Activated CD8-positive, alpha-beta T cell treated with anti-CD3 and anti-CD28 coated beads for 36 hours (primary cell): ENCODE measurements at regions not wholly inside any gene's neighbourhood (a gene's known extent, or its start where the extent isn't known, plus 50 kb on each side); places are given as distances from the start of the nearest gene placed in this dataset.

Experiments used
- ATAC-seq: fragments of 200-7000 bp; cut with Tn5 transposase; one replicate; pipeline ENCODE4 v1.10.0; 2021; ENCODE audit warnings: mild to moderate bottlenecking, moderate library complexity
- CTCF ChIA-PET: fragments of 350-600 bp; sonication (Branson Sonifier 250); formaldehyde crosslinking; loops from one replicate; lab custom pipeline; 2021; ENCODE audit warnings: antibody characterized with exemption; lab: Charles Lee
- POLR2A ChIA-PET: fragments of 350-600 bp; sonication (Branson Sonifier 250); formaldehyde crosslinking; loops from one replicate; lab custom pipeline; 2021; ENCODE audit warnings: antibody characterized with exemption; lab: Charles Lee
- DNase-seq: peaks from one replicate; pipeline ENCODE4 v3.0.0-alpha.2; 2020
- H3K27ac Mint-ChIP-seq: one replicate; pipeline ENCODE4 v1.8.0; 2021; ENCODE audit warnings: mild to moderate bottlenecking, mixed read lengths
- H3K27me3 Mint-ChIP-seq: one replicate; pipeline ENCODE4 v1.8.0; 2021; ENCODE audit warnings: mixed read lengths
- H3K36me3 Mint-ChIP-seq: one replicate; pipeline ENCODE4 v1.8.0; 2021; ENCODE audit warnings: low read depth, mixed read lengths
- H3K4me1 Mint-ChIP-seq: one replicate; pipeline ENCODE4 v1.8.0; 2021; ENCODE audit warnings: low read depth, mixed read lengths
- H3K4me3 Mint-ChIP-seq: one replicate; pipeline ENCODE4 v1.8.0; 2021; ENCODE audit warnings: mild to moderate bottlenecking, moderate library complexity, mixed read lengths
- H3K9me3 Mint-ChIP-seq: one replicate; pipeline ENCODE4 v1.8.0; 2021; ENCODE audit warnings: mixed read lengths
- intact Hi-C: fragments of 100-400 bp; cut with micrococcal nuclease; formaldehyde crosslinking; loops from one replicate; pipeline ENCODE4 v1.10.0; 2022
- TF ChIP-seq, protein P1 (sequence below): fragments of 200-600 bp; IDR thresholded peaks from one replicate; pipeline ENCODE4 v1.8.0; 2022; ENCODE audit warnings: antibody characterized with exemption, mild to moderate bottlenecking

DNA sequence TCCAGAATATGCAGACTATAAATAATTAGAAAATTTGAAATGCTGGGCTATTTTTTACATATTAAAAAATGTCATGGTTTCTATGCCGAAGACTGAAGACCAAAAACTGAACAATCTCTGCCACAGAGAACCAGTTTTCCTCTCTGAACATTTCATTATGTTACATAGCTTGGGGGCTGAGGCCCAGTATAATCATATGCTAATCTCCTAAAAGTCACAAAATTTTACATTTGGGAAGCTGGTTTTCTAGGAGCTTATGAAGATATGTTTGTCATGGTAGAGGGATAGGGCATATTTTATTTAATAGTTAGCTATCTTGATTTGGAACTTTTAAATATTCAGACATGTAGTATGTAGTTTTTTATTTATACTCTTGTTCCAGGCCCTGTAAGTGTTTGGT is 167.8 kb downstream of the GPAT3 start:
- Mint-ChIP-seq H3K9me3 (peaks cover 5% of the 10 kb centered on the region), H3K4me1 (no peaks in the 10 kb centered on the region), H3K27me3 (no peaks in the 10 kb centered on the region), H3K27ac (no peak overlapping the region), H3K36me3 (no peaks in the 10 kb centered on the region), H3K4me3 (no peak overlapping the region)
- TF ChIP-seq, protein P1, sequence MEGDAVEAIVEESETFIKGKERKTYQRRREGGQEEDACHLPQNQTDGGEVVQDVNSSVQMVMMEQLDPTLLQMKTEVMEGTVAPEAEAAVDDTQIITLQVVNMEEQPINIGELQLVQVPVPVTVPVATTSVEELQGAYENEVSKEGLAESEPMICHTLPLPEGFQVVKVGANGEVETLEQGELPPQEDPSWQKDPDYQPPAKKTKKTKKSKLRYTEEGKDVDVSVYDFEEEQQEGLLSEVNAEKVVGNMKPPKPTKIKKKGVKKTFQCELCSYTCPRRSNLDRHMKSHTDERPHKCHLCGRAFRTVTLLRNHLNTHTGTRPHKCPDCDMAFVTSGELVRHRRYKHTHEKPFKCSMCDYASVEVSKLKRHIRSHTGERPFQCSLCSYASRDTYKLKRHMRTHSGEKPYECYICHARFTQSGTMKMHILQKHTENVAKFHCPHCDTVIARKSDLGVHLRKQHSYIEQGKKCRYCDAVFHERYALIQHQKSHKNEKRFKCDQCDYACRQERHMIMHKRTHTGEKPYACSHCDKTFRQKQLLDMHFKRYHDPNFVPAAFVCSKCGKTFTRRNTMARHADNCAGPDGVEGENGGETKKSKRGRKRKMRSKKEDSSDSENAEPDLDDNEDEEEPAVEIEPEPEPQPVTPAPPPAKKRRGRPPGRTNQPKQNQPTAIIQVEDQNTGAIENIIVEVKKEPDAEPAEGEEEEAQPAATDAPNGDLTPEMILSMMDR = no peak
- ChIA-PET POLR2A (no interaction called here), CTCF (interaction anchor here (0.6 kb wide), 1 partner anchor 900 kb away, joined by 3 read pairs; no protein-coding TSS in a partner anchor)
- ATAC-seq (no peak), DNase-seq (no peak)
- intact Hi-C loops = no loop called here

DNA sequence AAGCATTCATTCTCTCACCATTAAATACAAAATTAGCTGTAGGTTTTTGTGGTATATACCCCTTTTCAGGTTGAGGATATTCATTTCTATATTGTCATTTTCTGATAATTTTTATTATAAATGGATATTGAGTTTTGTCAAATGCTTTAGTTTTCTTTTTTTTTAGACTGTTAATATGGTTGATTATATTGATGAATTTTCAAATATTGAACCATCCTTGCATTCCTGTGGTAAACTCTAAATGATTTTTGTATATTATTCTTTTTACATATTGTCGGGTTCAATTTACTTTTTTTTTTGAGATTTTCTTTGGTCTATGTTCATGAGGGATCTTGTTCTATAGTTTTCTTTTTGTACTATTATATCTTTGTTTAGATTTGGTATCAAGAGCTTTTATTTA is 165.1 kb downstream of the GPAT3 start:
- DNase-seq = no peak
- no peaks in the 10 kb centered on the region for H3K4me1 Mint-ChIP-seq
- ChIA-PET CTCF (no interaction called here), POLR2A (no interaction called here)
- H3K36me3 Mint-ChIP-seq = no peaks in the 10 kb centered on the region
- TF ChIP-seq, protein P1 = no peak
- H3K27me3 Mint-ChIP-seq = no peaks in the 10 kb centered on the region
- H3K27ac Mint-ChIP-seq = no peak overlapping the region
- intact Hi-C loops = no loop called here
- ATAC-seq = no peak
- H3K9me3 Mint-ChIP-seq = peaks cover 5% of the 10 kb centered on the region
- no peak overlapping the region for H3K4me3 Mint-ChIP-seq

DNA sequence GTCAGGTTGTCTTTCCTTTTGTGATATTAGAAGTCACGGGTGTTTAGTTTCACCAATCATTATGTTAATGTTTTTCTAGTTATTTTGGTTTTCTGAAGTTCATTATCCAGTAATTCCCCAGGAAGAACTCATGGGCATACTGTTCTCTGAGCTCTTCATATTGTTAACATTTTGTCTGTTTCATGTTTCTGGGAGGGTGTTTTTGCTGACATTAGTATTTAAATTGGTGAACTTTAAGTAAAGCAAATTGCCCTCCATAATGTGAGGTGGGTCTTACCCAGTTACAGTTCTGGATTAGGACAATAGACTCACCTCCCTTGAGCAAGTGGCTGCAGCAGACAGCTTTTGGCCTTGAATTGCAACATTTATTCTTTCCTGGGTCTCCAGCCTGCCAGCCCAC is 163.4 kb downstream of the GPAT3 start:
- ATAC-seq = no peak
- DNase-seq = no peak
- no peak overlapping the region for H3K4me3 Mint-ChIP-seq
- intact Hi-C loops = no loop called here
- CTCF ChIA-PET = no interaction called here
- H3K9me3 Mint-ChIP-seq = peaks cover 5% of the 10 kb centered on the region
- POLR2A ChIA-PET = no interaction called here
- no peaks in the 10 kb centered on the region for H3K36me3 Mint-ChIP-seq
- H3K27me3 Mint-ChIP-seq = peaks cover 2% of the 10 kb centered on the region
- no peaks in the 10 kb centered on the region for H3K4me1 Mint-ChIP-seq
- no peak overlapping the region for H3K27ac Mint-ChIP-seq
- TF ChIP-seq, protein P1 = no peak

DNA sequence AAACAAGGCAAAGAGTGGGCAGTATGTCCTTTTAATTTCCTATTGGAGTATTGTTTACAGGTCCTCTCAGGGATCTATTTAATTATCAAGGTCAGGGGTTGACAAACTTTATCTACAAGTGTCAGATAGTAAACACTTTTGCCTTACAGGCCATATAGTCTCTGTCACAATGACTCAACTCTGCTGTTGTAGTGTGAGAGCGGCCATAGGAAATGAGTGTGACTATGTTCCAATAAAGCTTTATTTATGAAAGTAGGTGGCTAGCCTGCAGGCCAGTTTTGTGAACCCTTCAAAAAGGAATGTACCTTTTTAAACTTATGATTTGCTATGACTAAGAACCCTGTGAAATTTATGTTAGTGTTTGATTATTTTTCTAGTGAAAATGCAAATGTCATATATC is 156.1 kb downstream of the GPAT3 start:
- Mint-ChIP-seq H3K4me1 (no peaks in the 10 kb centered on the region), H3K27me3 (peaks cover 4% of the 10 kb centered on the region), H3K4me3 (no peak overlapping the region), H3K27ac (no peak overlapping the region), H3K36me3 (no peaks in the 10 kb centered on the region), H3K9me3 (no peaks in the 10 kb centered on the region)
- no peak for DNase-seq
- ChIA-PET POLR2A (no interaction called here), CTCF (no interaction called here)
- TF ChIP-seq, protein P1 = no peak
- intact Hi-C loops = no loop called here
- no peak for ATAC-seq

DNA sequence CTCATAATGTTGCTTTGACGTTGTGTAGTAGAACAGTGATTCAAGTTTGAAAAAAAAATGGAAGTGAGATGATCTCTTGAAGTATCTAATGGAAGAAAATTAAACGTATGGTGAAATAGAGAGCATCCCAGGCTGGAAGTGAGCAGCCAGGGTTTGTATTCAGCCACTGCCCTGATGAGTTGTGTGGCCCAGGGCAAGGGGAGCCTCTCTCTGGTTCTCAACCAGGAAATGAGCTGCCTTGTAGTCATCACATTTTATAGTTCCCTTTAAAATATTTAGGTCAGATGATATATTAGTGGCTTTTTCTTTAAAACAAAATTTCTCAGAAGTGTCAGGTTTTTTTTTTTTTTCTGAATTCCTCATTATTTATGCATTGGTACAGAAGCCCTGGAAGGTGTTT is 150.3 kb downstream of the GPAT3 start:
- TF ChIP-seq, protein P1 = no peak
- CTCF ChIA-PET = no interaction called here
- intact Hi-C loops = no loop called here
- Mint-ChIP-seq H3K36me3 (no peaks in the 10 kb centered on the region), H3K4me3 (no peak overlapping the region), H3K9me3 (no peaks in the 10 kb centered on the region), H3K27me3 (peaks cover 9% of the 10 kb centered on the region), H3K4me1 (no peaks in the 10 kb centered on the region), H3K27ac (no peak overlapping the region)
- POLR2A ChIA-PET = no interaction called here
- DNase-seq = no peak
- no peak for ATAC-seq
